ENCODE measurements at regions not wholly inside any gene's neighbourhood (a gene's known extent, or its start where the extent isn't known, plus 50 kb on each side); places are given as distances from the start of the nearest gene placed in this dataset.

DNA sequence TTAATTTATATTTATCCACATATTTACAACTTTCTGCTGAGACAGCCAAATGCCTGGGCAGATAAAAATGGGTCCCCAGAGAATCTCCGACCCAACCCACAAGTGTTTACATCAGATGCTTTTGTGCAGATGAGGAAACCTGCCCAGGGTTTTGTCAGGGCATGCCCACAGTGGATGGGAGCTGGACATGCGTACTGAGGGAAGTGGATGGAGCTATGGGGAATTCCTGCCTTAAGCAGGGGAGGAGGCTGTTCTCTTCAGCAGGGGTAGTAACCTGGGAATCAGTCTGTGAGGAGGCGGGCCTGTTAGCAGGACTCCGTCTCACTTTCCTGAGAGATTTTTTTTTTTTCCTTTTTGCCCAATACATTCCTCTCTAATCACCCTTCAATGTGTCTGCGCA, 122.9 kb downstream of the RFC3 start:
- H3K36me3 ChIP-seq, result no peaks in the 10 kb centered on the region
- H3K4me3 ChIP-seq, result no peak overlapping the region
- H3K4me1 ChIP-seq, result no peaks in the 10 kb centered on the region
- no peak for ATAC-seq
- H3K9me3 ChIP-seq, result no peaks in the 10 kb centered on the region
- no peaks in the 10 kb centered on the region for H3K27me3 ChIP-seq
- 94 to 95% methylated on average over 4 of the region's 5 CpGs for WGBS, 2 donors (ENCODE audit: low coverage in 1 of 2)
- no peak for TF ChIP-seq POLR2AphosphoS5 (IDR thresholded peaks at IDR 0.05)
- no peak for TF ChIP-seq POLR2A (IDR thresholded peaks at IDR 0.05)
- TF ChIP-seq, protein P1, sequence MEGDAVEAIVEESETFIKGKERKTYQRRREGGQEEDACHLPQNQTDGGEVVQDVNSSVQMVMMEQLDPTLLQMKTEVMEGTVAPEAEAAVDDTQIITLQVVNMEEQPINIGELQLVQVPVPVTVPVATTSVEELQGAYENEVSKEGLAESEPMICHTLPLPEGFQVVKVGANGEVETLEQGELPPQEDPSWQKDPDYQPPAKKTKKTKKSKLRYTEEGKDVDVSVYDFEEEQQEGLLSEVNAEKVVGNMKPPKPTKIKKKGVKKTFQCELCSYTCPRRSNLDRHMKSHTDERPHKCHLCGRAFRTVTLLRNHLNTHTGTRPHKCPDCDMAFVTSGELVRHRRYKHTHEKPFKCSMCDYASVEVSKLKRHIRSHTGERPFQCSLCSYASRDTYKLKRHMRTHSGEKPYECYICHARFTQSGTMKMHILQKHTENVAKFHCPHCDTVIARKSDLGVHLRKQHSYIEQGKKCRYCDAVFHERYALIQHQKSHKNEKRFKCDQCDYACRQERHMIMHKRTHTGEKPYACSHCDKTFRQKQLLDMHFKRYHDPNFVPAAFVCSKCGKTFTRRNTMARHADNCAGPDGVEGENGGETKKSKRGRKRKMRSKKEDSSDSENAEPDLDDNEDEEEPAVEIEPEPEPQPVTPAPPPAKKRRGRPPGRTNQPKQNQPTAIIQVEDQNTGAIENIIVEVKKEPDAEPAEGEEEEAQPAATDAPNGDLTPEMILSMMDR (IDR thresholded peaks at IDR 0.05), result no peak
- TF ChIP-seq EP300 (IDR thresholded peaks at IDR 0.05), result no peak
- no peak overlapping the region for H3K27ac ChIP-seq

GRCh38 chr13:33945477-33945876, 127.5 kb downstream of the RFC3 start:
- no peak overlapping the region for H3K27ac ChIP-seq
- no peak for ATAC-seq
- no peaks in the 10 kb centered on the region for H3K9me3 ChIP-seq
- no peak for TF ChIP-seq POLR2A (IDR thresholded peaks at IDR 0.05)
- no peak for TF ChIP-seq POLR2AphosphoS5 (IDR thresholded peaks at IDR 0.05)
- TF ChIP-seq EP300 (IDR thresholded peaks at IDR 0.05), result no peak
- TF ChIP-seq, protein P1 (IDR thresholded peaks at IDR 0.05), result no peak
- 89 to 91% methylated on average over 4 of the region's 4 CpGs for WGBS, 2 donors (ENCODE audit: low coverage in 1 of 2)
- H3K4me3 ChIP-seq, result no peak overlapping the region
- no peaks in the 10 kb centered on the region for H3K36me3 ChIP-seq
- no peaks in the 10 kb centered on the region for H3K27me3 ChIP-seq
- H3K4me1 ChIP-seq, result no peaks in the 10 kb centered on the region

GRCh38 chr13:33953203-33953602, 135.3 kb downstream of the RFC3 start:
- ATAC-seq, result no peak
- TF ChIP-seq, protein P1 (IDR thresholded peaks at IDR 0.05), result no peak
- TF ChIP-seq POLR2AphosphoS5 (IDR thresholded peaks at IDR 0.05) (no peak), POLR2A (IDR thresholded peaks at IDR 0.05) (no peak), EP300 (IDR thresholded peaks at IDR 0.05) (no peak)
- Histone ChIP-seq H3K4me3 (no peak overlapping the region), H3K27ac (no peak overlapping the region), H3K4me1 (no peaks in the 10 kb centered on the region), H3K27me3 (no peaks in the 10 kb centered on the region), H3K9me3 (no peaks in the 10 kb centered on the region), H3K36me3 (no peaks in the 10 kb centered on the region)
- 100% methylated on average over 1 of the region's 1 CpG for WGBS, 2 donors (ENCODE audit: low coverage in 1 of 2)

DNA sequence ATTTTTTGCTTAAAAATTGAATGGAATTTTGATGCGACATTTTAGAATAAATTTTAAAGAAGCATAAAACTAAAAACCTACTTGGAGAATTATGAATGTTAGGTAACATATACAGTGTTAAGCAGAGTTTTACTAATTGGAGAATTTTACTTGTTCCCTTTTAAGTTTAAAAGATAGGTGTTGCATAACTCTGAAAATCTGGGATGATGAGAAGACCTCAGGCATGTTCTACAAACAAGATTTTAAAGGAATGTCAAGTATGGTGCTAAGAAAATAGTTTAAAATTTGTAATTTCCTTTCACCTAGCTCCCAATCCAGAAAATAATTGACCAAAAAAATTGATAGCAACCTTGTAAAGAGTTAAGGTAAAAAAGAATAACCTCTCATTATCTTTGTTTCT, 135.8 kb downstream of the RFC3 start:
- no peaks in the 10 kb centered on the region for H3K9me3 ChIP-seq
- no peaks in the 10 kb centered on the region for H3K4me1 ChIP-seq
- H3K27ac ChIP-seq, result no peak overlapping the region
- H3K27me3 ChIP-seq, result no peaks in the 10 kb centered on the region
- WGBS, 2 donors (ENCODE audit: low coverage in 1 of 2), result 87 to 100% methylated on average over 1 of the region's 1 CpG
- H3K36me3 ChIP-seq, result no peaks in the 10 kb centered on the region
- ATAC-seq, result no peak
- TF ChIP-seq EP300 (IDR thresholded peaks at IDR 0.05) (no peak), POLR2A (IDR thresholded peaks at IDR 0.05) (no peak)
- TF ChIP-seq, protein P1 (IDR thresholded peaks at IDR 0.05), result no peak
- no peak overlapping the region for H3K4me3 ChIP-seq

GRCh38 chr13:33956346-33956745, 138.4 kb downstream of the RFC3 start:
- TF ChIP-seq POLR2AphosphoS5 (IDR thresholded peaks at IDR 0.05) (no peak), EP300 (IDR thresholded peaks at IDR 0.05) (no peak), POLR2A (IDR thresholded peaks at IDR 0.05) (no peak)
- TF ChIP-seq, protein P1 (IDR thresholded peaks at IDR 0.05), result no peak
- no peaks in the 10 kb centered on the region for H3K9me3 ChIP-seq
- no peak for ATAC-seq
- H3K27me3 ChIP-seq, result no peaks in the 10 kb centered on the region
- H3K4me1 ChIP-seq, result no peaks in the 10 kb centered on the region
- H3K36me3 ChIP-seq, result no peaks in the 10 kb centered on the region
- H3K27ac ChIP-seq, result no peak overlapping the region
- 40 to 69% methylated on average over 1 to 2 of the region's 2 CpGs for WGBS, 2 donors (ENCODE audit: low coverage in 1 of 2)
- no peak overlapping the region for H3K4me3 ChIP-seq

Measured in gastroesophageal sphincter (tissue), 4 donors.